GM10266 (cell line): ENCODE measurements at regions not wholly inside any gene's neighbourhood (a gene's known extent, or its start where the extent isn't known, plus 50 kb on each side); places are given as distances from the start of the nearest gene placed in this dataset.

Experiments used
- DNase-seq: peaks from one replicate; pipeline ENCODE4 v3.0.0; 2012; ENCODE audit errors: extremely low spot score
- TF ChIP-seq, protein P1 (sequence below): IDR thresholded peaks from 2 replicates; pipeline ENCODE4 v1.5.1; 2012; ENCODE audit warnings: mild to moderate bottlenecking, low read depth; ENCODE audit not compliant: control insufficient read depth, insufficient read depth; ENCODE audit errors: missing control alignments

DNA sequence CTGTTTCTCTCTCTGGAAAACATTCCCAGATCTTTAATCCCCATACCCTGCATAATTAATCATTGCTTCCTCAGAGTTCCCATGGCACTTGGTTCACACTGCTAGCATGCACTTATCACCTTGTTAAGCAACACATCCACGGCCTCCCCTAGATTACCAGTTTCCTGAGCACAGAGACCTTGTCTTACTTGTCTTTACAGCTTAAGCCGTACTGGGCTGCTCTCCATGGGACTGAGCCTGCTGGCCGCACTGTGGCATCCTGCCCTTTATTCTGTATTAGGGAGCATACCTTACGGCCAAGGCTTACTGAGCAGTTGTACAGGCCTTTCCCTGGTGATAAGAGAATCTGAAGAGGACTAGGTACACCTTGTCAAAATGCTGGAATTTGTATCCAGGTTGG, 190.2 kb downstream of the REEP3 start:
- TF ChIP-seq, protein P1, sequence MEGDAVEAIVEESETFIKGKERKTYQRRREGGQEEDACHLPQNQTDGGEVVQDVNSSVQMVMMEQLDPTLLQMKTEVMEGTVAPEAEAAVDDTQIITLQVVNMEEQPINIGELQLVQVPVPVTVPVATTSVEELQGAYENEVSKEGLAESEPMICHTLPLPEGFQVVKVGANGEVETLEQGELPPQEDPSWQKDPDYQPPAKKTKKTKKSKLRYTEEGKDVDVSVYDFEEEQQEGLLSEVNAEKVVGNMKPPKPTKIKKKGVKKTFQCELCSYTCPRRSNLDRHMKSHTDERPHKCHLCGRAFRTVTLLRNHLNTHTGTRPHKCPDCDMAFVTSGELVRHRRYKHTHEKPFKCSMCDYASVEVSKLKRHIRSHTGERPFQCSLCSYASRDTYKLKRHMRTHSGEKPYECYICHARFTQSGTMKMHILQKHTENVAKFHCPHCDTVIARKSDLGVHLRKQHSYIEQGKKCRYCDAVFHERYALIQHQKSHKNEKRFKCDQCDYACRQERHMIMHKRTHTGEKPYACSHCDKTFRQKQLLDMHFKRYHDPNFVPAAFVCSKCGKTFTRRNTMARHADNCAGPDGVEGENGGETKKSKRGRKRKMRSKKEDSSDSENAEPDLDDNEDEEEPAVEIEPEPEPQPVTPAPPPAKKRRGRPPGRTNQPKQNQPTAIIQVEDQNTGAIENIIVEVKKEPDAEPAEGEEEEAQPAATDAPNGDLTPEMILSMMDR: no peak
- DNase-seq: no peak

DNA sequence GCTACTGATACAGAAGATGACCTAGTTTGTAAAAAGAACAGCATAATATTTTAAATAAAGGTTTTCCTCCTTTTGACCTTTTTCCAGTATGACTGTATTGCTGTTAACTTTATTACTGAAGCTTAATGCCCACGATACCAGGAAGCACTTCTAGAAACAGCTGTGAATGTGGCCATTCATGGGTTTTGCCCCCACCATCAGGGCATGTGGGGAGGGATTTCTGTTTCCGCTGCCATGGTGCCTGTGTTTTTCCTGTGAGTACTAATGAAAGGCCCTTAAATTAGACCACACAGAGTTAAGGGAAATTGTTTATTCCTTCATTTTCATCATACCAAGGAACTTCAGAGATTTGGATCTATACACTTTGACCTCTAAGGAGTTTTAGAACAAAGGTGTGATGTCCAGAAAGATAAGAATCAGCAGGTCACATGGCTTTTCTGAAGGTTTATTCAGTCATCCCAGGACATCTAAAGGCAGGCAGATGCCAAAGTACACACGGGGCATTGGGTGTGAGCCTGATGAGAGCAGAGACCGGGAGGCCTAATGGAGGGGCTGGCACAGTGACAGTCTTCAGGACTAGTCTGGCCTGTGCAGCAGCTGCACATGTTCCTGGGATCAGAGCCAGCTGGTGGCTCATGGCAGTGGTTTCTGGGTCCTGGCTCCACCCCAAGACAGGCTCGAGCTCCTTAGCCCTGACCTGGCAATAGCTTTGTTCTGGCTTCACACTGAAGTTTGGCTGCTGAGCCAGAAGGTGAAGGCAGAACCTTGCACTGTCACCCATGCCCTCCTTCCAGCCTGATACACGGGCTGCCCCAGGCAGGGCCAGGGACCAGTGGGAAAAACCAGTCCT, 190.9 kb downstream of the REEP3 start:
- TF ChIP-seq, protein P1: no peak
- DNase-seq: no peak

GRCh38 chr10:63712717-63713115, 191.5 kb downstream of the REEP3 start:
- no peak for DNase-seq
- TF ChIP-seq, protein P1: no peak

DNA sequence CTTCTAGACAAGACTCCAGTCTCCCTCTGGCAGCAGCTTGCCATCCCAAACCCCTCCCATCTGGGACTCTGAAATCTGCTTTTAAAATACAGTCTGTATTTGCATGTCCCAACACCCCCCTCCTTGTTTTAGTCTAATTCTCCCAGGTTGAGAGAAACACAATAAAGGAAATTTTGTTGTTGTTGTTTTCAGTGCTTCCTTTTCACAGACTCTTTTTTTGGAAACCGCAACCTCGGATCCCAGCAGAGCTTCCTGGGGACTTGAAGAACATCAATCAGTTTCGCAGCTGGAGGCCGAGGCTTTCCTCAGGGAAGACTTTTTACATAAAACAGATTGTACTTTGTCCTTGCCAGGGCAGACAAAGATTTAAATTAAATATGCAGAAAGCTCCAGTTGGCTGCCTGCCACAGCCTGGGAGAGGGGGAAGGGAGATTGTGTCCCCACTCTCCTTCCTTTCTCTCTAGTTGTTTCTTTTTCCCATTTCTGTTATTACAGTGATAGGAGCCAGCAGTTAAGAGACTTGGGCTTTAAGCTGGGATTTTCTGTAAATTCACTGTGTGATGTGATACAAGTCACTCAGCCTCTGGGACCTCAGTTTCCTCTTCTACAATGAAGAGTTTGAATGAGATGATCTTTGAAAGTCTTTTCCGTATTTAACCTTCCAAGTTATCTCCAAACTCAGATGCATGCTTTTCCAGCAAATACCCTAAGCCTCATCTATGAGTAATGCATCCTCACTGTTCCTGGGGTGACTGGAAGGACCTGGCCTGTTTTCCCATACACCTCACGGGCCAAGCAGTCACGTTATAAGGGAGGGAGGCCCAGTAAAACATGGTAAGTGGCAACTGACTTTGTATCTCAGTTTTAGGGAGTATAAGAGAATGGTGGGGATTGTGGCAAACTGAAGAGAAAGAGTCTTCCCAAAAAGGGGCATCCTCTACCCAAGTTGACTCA, 192.3 kb downstream of the REEP3 start:
- DNase-seq: no peak
- TF ChIP-seq, protein P1: no peak

DNA sequence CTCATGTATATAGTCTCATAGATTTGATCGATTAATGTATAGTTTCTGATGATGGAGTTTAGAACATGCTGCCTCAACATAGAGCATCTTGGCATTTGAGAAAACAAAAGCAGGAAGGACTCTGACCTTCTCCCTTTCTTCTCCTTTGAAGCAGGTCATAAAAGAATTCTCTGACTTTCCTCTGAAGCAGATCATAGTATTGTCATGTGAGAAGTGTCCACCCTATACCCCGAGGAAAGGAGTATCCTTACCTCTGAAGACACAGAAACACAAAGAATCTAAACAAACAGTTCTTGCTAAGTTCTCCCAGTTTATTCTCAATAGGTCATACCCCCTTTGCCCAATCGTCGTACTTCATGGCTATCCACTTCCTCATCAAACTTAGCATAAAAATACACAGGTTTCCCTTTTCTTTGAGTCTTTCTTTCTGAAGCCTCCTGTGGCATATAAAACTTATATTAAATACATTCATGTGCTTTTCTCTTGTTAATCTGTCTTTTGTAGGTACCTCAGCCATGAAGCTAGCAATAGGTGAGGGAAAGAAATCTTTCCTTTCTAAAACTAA, 194.9 kb downstream of the REEP3 start:
- no peak for DNase-seq
- TF ChIP-seq, protein P1: no peak

GRCh38 chr10:63717027-63717715, 196.0 kb downstream of the REEP3 start:
- DNase-seq: no peak
- TF ChIP-seq, protein P1: no peak
